ENCODE measurements at regions not wholly inside any gene's neighbourhood (a gene's known extent, or its start where the extent isn't known, plus 50 kb on each side); places are given as distances from the start of the nearest gene placed in this dataset.

- Mint-ChIP-seq H3K27ac (no peak overlapping the region), H3K9me3 (ENCODE audit: low read depth) (peaks cover 12% of the 10 kb centered on the region), H3K36me3 (peaks cover 7% of the 10 kb centered on the region), H3K4me3 (no peak overlapping the region), H3K4me1 (ENCODE audit: low read depth) (no peaks in the 10 kb centered on the region), H3K27me3 (no peaks in the 10 kb centered on the region)
These were observed 121.2 kb upstream of the PLEKHG7 start for GRCh38 chr12:92581604-92582003.

GRCh38 chr12:92574911-92575570 is 127.7 kb upstream of the PLEKHG7 start:
- Mint-ChIP-seq H3K4me3 (no peak overlapping the region), H3K9me3 (ENCODE audit: low read depth) (no peaks in the 10 kb centered on the region), H3K27me3 (no peaks in the 10 kb centered on the region), H3K36me3 (no peaks in the 10 kb centered on the region), H3K4me1 (ENCODE audit: low read depth) (peaks cover 8% of the 10 kb centered on the region), H3K27ac (no peak overlapping the region)

GRCh38 chr12:92574051-92574783 is 128.6 kb upstream of the PLEKHG7 start:
- H3K36me3 Mint-ChIP-seq: no peaks in the 10 kb centered on the region
- peaks cover 8% of the 10 kb centered on the region for H3K4me1 Mint-ChIP-seq (ENCODE audit: low read depth)
- no peak overlapping the region for H3K27ac Mint-ChIP-seq
- no peak overlapping the region for H3K4me3 Mint-ChIP-seq
- H3K27me3 Mint-ChIP-seq: no peaks in the 10 kb centered on the region
- H3K9me3 Mint-ChIP-seq (ENCODE audit: low read depth): no peaks in the 10 kb centered on the region

GRCh38 chr12:92573104-92573503 is 129.7 kb upstream of the PLEKHG7 start:
- Mint-ChIP-seq H3K27ac (no peak overlapping the region), H3K4me3 (no peak overlapping the region), H3K36me3 (no peaks in the 10 kb centered on the region), H3K4me1 (ENCODE audit: low read depth) (peaks cover 10% of the 10 kb centered on the region), H3K27me3 (no peaks in the 10 kb centered on the region), H3K9me3 (ENCODE audit: low read depth) (no peaks in the 10 kb centered on the region)

GRCh38 chr12:92571844-92572543 is 130.8 kb upstream of the PLEKHG7 start:
- H3K36me3 Mint-ChIP-seq: peaks cover 1% of the 10 kb centered on the region
- no peaks in the 10 kb centered on the region for H3K9me3 Mint-ChIP-seq (ENCODE audit: low read depth)
- H3K4me1 Mint-ChIP-seq (ENCODE audit: low read depth): peaks cover 19% of the 10 kb centered on the region
- no peaks in the 10 kb centered on the region for H3K27me3 Mint-ChIP-seq
- H3K27ac Mint-ChIP-seq: peak overlapping the region; percentile 88
- no peak overlapping the region for H3K4me3 Mint-ChIP-seq

- Mint-ChIP-seq H3K4me3 (no peak overlapping the region), H3K4me1 (ENCODE audit: low read depth) (peaks cover 25% of the 10 kb centered on the region), H3K27me3 (no peaks in the 10 kb centered on the region), H3K36me3 (peaks cover 6% of the 10 kb centered on the region), H3K9me3 (ENCODE audit: low read depth) (no peaks in the 10 kb centered on the region), H3K27ac (peak overlapping the region; percentile 48)
These were observed 131.6 kb upstream of the PLEKHG7 start for GRCh38 chr12:92571169-92571568.

GRCh38 chr12:92570056-92570753 is 132.6 kb upstream of the PLEKHG7 start:
- H3K27me3 Mint-ChIP-seq: no peaks in the 10 kb centered on the region
- H3K9me3 Mint-ChIP-seq (ENCODE audit: low read depth): peaks cover 4% of the 10 kb centered on the region
- no peak overlapping the region for H3K27ac Mint-ChIP-seq
- H3K36me3 Mint-ChIP-seq: peaks cover 9% of the 10 kb centered on the region
- H3K4me1 Mint-ChIP-seq (ENCODE audit: low read depth): peaks cover 25% of the 10 kb centered on the region
- H3K4me3 Mint-ChIP-seq: no peak overlapping the region

GRCh38 chr12:92568691-92569090 is 134.1 kb upstream of the PLEKHG7 start:
- peaks cover 11% of the 10 kb centered on the region for H3K36me3 Mint-ChIP-seq
- H3K4me3 Mint-ChIP-seq: no peak overlapping the region
- H3K9me3 Mint-ChIP-seq (ENCODE audit: low read depth): peaks cover 9% of the 10 kb centered on the region
- H3K27ac Mint-ChIP-seq: no peak overlapping the region
- H3K4me1 Mint-ChIP-seq (ENCODE audit: low read depth): peaks cover 29% of the 10 kb centered on the region
- no peaks in the 10 kb centered on the region for H3K27me3 Mint-ChIP-seq

- H3K4me1 Mint-ChIP-seq (ENCODE audit: low read depth): peaks cover 38% of the 10 kb centered on the region
- no peak overlapping the region for H3K4me3 Mint-ChIP-seq
- peaks cover 9% of the 10 kb centered on the region for H3K9me3 Mint-ChIP-seq (ENCODE audit: low read depth)
- H3K27me3 Mint-ChIP-seq: no peaks in the 10 kb centered on the region
- H3K36me3 Mint-ChIP-seq: peaks cover 11% of the 10 kb centered on the region
- peak overlapping the region; percentile 68 for H3K27ac Mint-ChIP-seq
These were observed 136.3 kb upstream of the PLEKHG7 start for GRCh38 chr12:92566448-92567019.

- H3K36me3 Mint-ChIP-seq: peaks cover 13% of the 10 kb centered on the region
- H3K9me3 Mint-ChIP-seq (ENCODE audit: low read depth): peaks cover 14% of the 10 kb centered on the region
- no peak overlapping the region for H3K27ac Mint-ChIP-seq
- peaks cover 50% of the 10 kb centered on the region for H3K4me1 Mint-ChIP-seq (ENCODE audit: low read depth)
- no peaks in the 10 kb centered on the region for H3K27me3 Mint-ChIP-seq
- H3K4me3 Mint-ChIP-seq: no peak overlapping the region
These were observed 139.0 kb upstream of the PLEKHG7 start for GRCh38 chr12:92563819-92564218.

GRCh38 chr12:92562063-92562734 is 140.6 kb upstream of the PLEKHG7 start:
- Mint-ChIP-seq H3K36me3 (peaks cover 13% of the 10 kb centered on the region), H3K27ac (peak overlapping the region; percentile 24), H3K9me3 (ENCODE audit: low read depth) (peaks cover 14% of the 10 kb centered on the region), H3K4me1 (ENCODE audit: low read depth) (peaks cover 53% of the 10 kb centered on the region), H3K27me3 (no peaks in the 10 kb centered on the region), H3K4me3 (no peak overlapping the region)

GRCh38 chr12:92561543-92561899 is 141.3 kb upstream of the PLEKHG7 start:
- H3K27ac Mint-ChIP-seq: peak overlapping the region; percentile 72
- peaks cover 11% of the 10 kb centered on the region for H3K36me3 Mint-ChIP-seq
- H3K4me3 Mint-ChIP-seq: no peak overlapping the region
- peaks cover 14% of the 10 kb centered on the region for H3K9me3 Mint-ChIP-seq (ENCODE audit: low read depth)
- H3K27me3 Mint-ChIP-seq: no peaks in the 10 kb centered on the region
- H3K4me1 Mint-ChIP-seq (ENCODE audit: low read depth): peaks cover 55% of the 10 kb centered on the region

- H3K9me3 Mint-ChIP-seq (ENCODE audit: low read depth): peaks cover 14% of the 10 kb centered on the region
- H3K4me3 Mint-ChIP-seq: no peak overlapping the region
- H3K27ac Mint-ChIP-seq: peak overlapping the region; percentile 72
- peaks cover 10% of the 10 kb centered on the region for H3K36me3 Mint-ChIP-seq
- no peaks in the 10 kb centered on the region for H3K27me3 Mint-ChIP-seq
- peaks cover 58% of the 10 kb centered on the region for H3K4me1 Mint-ChIP-seq (ENCODE audit: low read depth)
These were observed 141.9 kb upstream of the PLEKHG7 start for GRCh38 chr12:92560713-92561542.
